ENCODE measurements at regions not wholly inside any gene's neighbourhood (a gene's known extent, or its start where the extent isn't known, plus 50 kb on each side); places are given as distances from the start of the nearest gene placed in this dataset.

DNA sequence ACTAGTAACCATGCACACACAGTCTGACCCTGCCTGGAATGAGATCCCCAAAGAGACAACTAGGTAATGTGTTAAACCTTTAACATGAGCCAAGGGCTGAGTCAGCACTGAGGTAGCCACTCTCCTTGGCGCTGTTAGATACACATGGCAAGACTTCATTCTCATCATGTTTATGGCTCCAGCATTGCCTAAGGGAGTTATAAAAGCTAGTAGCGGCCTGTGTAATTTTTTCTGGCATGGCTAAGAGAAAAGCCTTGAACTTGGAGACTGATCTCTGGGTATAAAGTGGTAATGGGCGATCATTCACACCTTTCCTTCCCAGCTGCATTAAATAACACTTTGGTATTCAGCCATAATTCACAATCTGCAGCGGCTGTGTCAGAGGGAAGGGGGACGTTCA, 779.7 kb upstream of the LRRC4C start:
- TF ChIP-seq, protein P1, sequence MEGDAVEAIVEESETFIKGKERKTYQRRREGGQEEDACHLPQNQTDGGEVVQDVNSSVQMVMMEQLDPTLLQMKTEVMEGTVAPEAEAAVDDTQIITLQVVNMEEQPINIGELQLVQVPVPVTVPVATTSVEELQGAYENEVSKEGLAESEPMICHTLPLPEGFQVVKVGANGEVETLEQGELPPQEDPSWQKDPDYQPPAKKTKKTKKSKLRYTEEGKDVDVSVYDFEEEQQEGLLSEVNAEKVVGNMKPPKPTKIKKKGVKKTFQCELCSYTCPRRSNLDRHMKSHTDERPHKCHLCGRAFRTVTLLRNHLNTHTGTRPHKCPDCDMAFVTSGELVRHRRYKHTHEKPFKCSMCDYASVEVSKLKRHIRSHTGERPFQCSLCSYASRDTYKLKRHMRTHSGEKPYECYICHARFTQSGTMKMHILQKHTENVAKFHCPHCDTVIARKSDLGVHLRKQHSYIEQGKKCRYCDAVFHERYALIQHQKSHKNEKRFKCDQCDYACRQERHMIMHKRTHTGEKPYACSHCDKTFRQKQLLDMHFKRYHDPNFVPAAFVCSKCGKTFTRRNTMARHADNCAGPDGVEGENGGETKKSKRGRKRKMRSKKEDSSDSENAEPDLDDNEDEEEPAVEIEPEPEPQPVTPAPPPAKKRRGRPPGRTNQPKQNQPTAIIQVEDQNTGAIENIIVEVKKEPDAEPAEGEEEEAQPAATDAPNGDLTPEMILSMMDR (conservative IDR thresholded peaks at IDR 0.05 in 1 of 2, IDR thresholded peaks at IDR 0.05 in 1 of 2; ENCODE audit: low read depth in 1 of 2, low read length in 2 of 2) = no peak
- TF ChIP-seq EZH2 (IDR thresholded peaks at IDR 0.05; ENCODE audit: low read length, missing control alignments) = no peak
